GM18873 (cell line): ENCODE measurements at regions not wholly inside any gene's neighbourhood (a gene's known extent, or its start where the extent isn't known, plus 50 kb on each side); places are given as distances from the start of the nearest gene placed in this dataset.
"Not testable (repeated sequence)": the region's sequence is repeated elsewhere in the genome, so short reads cannot be mapped to it uniquely, and the experiment has no call there.

Experiments used
- ATAC-seq: cut with Tn5 transposase; IDR thresholded peaks from one replicate; pipeline ENCODE4 v1.9.1; 2021; ENCODE audit warnings: mild to moderate bottlenecking, moderate library complexity, moderate number of reproducible peaks; ENCODE audit not compliant: unreplicated experiment, low FRiP score

- ATAC-seq: no peak
Observed at GRCh38 chr11:129503646-129504045, 128.0 kb downstream of the BARX2 start.

GRCh38 chr11:129505266-129505665 is 129.6 kb downstream of the BARX2 start:
- ATAC-seq: no peak

GRCh38 chr11:129508163-129508562 is 132.5 kb downstream of the BARX2 start:
- no peak for ATAC-seq

GRCh38 chr11:129528296-129528695 is 152.6 kb downstream of the BARX2 start:
- no peak for ATAC-seq

- no peak for ATAC-seq
Observed at GRCh38 chr11:129530154-129530895, 154.7 kb downstream of the BARX2 start.

- no peak for ATAC-seq
Observed at GRCh38 chr11:129533395-129533794, 157.7 kb downstream of the BARX2 start.

- no peak for ATAC-seq
Observed at GRCh38 chr11:129536338-129536737, 160.7 kb downstream of the BARX2 start.

GRCh38 chr11:129538323-129538722 is 162.7 kb downstream of the BARX2 start:
- no peak for ATAC-seq

- ATAC-seq: no peak
Observed at GRCh38 chr11:129543515-129544290, 168.1 kb downstream of the BARX2 start.

GRCh38 chr11:129544691-129545090 is 169.0 kb downstream of the BARX2 start:
- no peak for ATAC-seq

- no peak for ATAC-seq
Observed at GRCh38 chr11:129546266-129546665, 170.6 kb downstream of the BARX2 start.

GRCh38 chr11:129557421-129557820 is 181.8 kb downstream of the BARX2 start:
- no peak for ATAC-seq

- no peak for ATAC-seq
Observed at GRCh38 chr11:129569007-129569406, 193.4 kb downstream of the BARX2 start.

- not testable (repeated sequence) for ATAC-seq
Observed at GRCh38 chr11:129572667-129573066, 197.0 kb downstream of the BARX2 start.

- no peak for ATAC-seq
Observed at GRCh38 chr11:129573161-129573560, 197.5 kb downstream of the BARX2 start.

- ATAC-seq: no peak
Observed at GRCh38 chr11:129574431-129574830, 198.8 kb downstream of the BARX2 start.

- ATAC-seq: no peak
Observed at GRCh38 chr11:129576652-129577051, 201.0 kb downstream of the BARX2 start.

- ATAC-seq: no peak
Observed at GRCh38 chr11:129578006-129578405, 202.4 kb downstream of the BARX2 start.

GRCh38 chr11:129580278-129580677 is 204.6 kb downstream of the BARX2 start:
- no peak for ATAC-seq

GRCh38 chr11:129584316-129584715 is 208.7 kb downstream of the BARX2 start:
- ATAC-seq: no peak

GRCh38 chr11:129589190-129589860 is 213.7 kb downstream of the BARX2 start:
- ATAC-seq: no peak
